H1 (cell line): ENCODE measurements at regions not wholly inside any gene's neighbourhood (a gene's known extent, or its start where the extent isn't known, plus 50 kb on each side); places are given as distances from the start of the nearest gene placed in this dataset.

Experiments used
- CEBPB ChIP-seq: IDR thresholded peaks from 2 replicates; pipeline ENCODE4 v1.6.1; 2012; ENCODE audit warnings: low read depth, low read length
- EZH2 ChIP-seq: fragments of 200-600 bp; sonication (generic); IDR thresholded peaks from 2 replicates; pipeline ENCODE4 v1.7.1; 2012; ENCODE audit warnings: low read depth, mild to moderate bottlenecking, moderate library complexity, low read length, inconsistent platforms; ENCODE audit not compliant: severe bottlenecking
- GABPA ChIP-seq: IDR thresholded peaks from 2 replicates; pipeline ENCODE4 v1.6.1; 2011; ENCODE audit warnings: mild to moderate bottlenecking, low read length, moderate library complexity, borderline replicate concordance; ENCODE audit not compliant: insufficient read depth
- GTF2F1 ChIP-seq: IDR thresholded peaks from 2 replicates; pipeline ENCODE4 v1.6.1; 2012; ENCODE audit warnings: low read depth, low read length, improper control_type of control experiment, borderline replicate concordance
- RXRA ChIP-seq: IDR thresholded peaks from 2 replicates; pipeline ENCODE4 v1.6.1; 2011; ENCODE audit warnings: low read depth, mild to moderate bottlenecking, low read length, moderate library complexity; ENCODE audit not compliant: insufficient read depth
- TF ChIP-seq, protein P1 (sequence below): fragments of 300-600 bp; sonication (generic); IDR thresholded peaks from 2 replicates; pipeline ENCODE4 v1.7.1; 2012; ENCODE audit warnings: low read length, moderate library complexity, mild to moderate bottlenecking, inconsistent platforms; ENCODE audit not compliant: insufficient replicate concordance

DNA sequence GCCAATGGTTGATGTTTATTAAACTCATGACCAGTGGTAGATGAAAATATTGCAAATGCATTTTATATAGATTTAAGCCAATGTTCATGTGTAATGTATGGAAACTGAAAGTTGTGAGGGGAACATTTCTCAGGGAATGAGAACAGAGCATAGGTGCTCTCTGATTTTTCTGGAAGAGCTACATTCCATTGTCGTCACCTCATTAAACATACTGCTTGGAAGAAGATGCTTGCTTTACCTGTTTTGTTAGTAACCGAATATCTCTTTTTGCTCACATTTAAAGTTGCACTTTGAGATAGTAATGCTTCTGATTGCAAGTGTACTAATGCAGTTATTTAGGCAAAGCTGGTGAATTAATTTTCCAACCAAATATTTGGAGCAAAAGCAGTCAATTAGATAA is 93.8 kb upstream of the CLCN4 start (continued):
- TF ChIP-seq EZH2: no peak
- TF ChIP-seq RXRA: no peak
- no peak for TF ChIP-seq CEBPB
- TF ChIP-seq GTF2F1: no peak
- no peak for TF ChIP-seq GABPA
- TF ChIP-seq, protein P1, sequence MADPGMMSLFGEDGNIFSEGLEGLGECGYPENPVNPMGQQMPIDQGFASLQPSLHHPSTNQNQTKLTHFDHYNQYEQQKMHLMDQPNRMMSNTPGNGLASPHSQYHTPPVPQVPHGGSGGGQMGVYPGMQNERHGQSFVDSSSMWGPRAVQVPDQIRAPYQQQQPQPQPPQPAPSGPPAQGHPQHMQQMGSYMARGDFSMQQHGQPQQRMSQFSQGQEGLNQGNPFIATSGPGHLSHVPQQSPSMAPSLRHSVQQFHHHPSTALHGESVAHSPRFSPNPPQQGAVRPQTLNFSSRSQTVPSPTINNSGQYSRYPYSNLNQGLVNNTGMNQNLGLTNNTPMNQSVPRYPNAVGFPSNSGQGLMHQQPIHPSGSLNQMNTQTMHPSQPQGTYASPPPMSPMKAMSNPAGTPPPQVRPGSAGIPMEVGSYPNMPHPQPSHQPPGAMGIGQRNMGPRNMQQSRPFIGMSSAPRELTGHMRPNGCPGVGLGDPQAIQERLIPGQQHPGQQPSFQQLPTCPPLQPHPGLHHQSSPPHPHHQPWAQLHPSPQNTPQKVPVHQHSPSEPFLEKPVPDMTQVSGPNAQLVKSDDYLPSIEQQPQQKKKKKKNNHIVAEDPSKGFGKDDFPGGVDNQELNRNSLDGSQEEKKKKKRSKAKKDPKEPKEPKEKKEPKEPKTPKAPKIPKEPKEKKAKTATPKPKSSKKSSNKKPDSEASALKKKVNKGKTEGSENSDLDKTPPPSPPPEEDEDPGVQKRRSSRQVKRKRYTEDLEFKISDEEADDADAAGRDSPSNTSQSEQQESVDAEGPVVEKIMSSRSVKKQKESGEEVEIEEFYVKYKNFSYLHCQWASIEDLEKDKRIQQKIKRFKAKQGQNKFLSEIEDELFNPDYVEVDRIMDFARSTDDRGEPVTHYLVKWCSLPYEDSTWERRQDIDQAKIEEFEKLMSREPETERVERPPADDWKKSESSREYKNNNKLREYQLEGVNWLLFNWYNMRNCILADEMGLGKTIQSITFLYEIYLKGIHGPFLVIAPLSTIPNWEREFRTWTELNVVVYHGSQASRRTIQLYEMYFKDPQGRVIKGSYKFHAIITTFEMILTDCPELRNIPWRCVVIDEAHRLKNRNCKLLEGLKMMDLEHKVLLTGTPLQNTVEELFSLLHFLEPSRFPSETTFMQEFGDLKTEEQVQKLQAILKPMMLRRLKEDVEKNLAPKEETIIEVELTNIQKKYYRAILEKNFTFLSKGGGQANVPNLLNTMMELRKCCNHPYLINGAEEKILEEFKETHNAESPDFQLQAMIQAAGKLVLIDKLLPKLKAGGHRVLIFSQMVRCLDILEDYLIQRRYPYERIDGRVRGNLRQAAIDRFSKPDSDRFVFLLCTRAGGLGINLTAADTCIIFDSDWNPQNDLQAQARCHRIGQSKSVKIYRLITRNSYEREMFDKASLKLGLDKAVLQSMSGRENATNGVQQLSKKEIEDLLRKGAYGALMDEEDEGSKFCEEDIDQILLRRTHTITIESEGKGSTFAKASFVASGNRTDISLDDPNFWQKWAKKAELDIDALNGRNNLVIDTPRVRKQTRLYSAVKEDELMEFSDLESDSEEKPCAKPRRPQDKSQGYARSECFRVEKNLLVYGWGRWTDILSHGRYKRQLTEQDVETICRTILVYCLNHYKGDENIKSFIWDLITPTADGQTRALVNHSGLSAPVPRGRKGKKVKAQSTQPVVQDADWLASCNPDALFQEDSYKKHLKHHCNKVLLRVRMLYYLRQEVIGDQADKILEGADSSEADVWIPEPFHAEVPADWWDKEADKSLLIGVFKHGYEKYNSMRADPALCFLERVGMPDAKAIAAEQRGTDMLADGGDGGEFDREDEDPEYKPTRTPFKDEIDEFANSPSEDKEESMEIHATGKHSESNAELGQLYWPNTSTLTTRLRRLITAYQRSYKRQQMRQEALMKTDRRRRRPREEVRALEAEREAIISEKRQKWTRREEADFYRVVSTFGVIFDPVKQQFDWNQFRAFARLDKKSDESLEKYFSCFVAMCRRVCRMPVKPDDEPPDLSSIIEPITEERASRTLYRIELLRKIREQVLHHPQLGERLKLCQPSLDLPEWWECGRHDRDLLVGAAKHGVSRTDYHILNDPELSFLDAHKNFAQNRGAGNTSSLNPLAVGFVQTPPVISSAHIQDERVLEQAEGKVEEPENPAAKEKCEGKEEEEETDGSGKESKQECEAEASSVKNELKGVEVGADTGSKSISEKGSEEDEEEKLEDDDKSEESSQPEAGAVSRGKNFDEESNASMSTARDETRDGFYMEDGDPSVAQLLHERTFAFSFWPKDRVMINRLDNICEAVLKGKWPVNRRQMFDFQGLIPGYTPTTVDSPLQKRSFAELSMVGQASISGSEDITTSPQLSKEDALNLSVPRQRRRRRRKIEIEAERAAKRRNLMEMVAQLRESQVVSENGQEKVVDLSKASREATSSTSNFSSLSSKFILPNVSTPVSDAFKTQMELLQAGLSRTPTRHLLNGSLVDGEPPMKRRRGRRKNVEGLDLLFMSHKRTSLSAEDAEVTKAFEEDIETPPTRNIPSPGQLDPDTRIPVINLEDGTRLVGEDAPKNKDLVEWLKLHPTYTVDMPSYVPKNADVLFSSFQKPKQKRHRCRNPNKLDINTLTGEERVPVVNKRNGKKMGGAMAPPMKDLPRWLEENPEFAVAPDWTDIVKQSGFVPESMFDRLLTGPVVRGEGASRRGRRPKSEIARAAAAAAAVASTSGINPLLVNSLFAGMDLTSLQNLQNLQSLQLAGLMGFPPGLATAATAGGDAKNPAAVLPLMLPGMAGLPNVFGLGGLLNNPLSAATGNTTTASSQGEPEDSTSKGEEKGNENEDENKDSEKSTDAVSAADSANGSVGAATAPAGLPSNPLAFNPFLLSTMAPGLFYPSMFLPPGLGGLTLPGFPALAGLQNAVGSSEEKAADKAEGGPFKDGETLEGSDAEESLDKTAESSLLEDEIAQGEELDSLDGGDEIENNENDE: no peak
